Motor neuron (in vitro differentiated cells): ENCODE measurements at regions not wholly inside any gene's neighbourhood (a gene's known extent, or its start where the extent isn't known, plus 50 kb on each side); places are given as distances from the start of the nearest gene placed in this dataset.

Source experiments
- ATAC-seq, 8 experiments: fragments of 200-7000 bp; cut with Tn5 transposase; replicated peaks in 6 of 8; 2 replicates each; pipeline ENCODE4 v1.8.0; 2021; ENCODE audit warnings: mild to moderate bottlenecking in 8 of 8, moderate library complexity in 8 of 8
- H3K27ac ChIP-seq, 2 donors: fragments of 250-450 bp; sonication (Bioruptor Pico); 2 replicates each; pipeline ENCODE4 v1.9.0; 2021; ENCODE audit warnings: antibody characterized with exemption in 2 of 2, mild to moderate bottlenecking in 2 of 2, moderate library complexity in 1 of 2
- H3K4me1 ChIP-seq, 2 donors: fragments of 250-450 bp; sonication (Bioruptor Pico); replicated peaks in 1 of 2; 2 replicates each; pipeline ENCODE4 v1.6.1; 2021; ENCODE audit warnings: antibody characterized with exemption in 2 of 2, mild to moderate bottlenecking in 2 of 2, moderate library complexity in 1 of 2
- H3K4me3 ChIP-seq, 5 donors: fragments of 250-450 bp; sonication (Bioruptor Pico); 2 replicates each; pipeline ENCODE4 v1.9.0; 2021; ENCODE audit warnings: antibody characterized with exemption in 5 of 5, mild to moderate bottlenecking in 5 of 5, moderate library complexity in 4 of 5
- WGBS, 10 experiments: fragments of 450-650 bp; shearing (Covaris generic); methylation state at CpG; one replicate each; pipeline ENCODE4 v1.0.0; 2022; 5-methylcytosine and 5-hydroxymethylcytosine counted together
- in situ Hi-C, 9 experiments: fragments of 400-800 bp; cut with MboI; loops; one replicate each; pipeline ENCODE4 v1.15.0; 2021; ENCODE audit warnings: low sequenced_read_pairs in 9 of 9, low pct_unique_long_range_greater_than_20kb in 2 of 9; ENCODE audit not compliant: unreplicated experiment in 9 of 9

GRCh38 chr3:139870000-139870675, 64.8 kb upstream of the CLSTN2 start:
- in situ Hi-C loops: no loop called here

DNA sequence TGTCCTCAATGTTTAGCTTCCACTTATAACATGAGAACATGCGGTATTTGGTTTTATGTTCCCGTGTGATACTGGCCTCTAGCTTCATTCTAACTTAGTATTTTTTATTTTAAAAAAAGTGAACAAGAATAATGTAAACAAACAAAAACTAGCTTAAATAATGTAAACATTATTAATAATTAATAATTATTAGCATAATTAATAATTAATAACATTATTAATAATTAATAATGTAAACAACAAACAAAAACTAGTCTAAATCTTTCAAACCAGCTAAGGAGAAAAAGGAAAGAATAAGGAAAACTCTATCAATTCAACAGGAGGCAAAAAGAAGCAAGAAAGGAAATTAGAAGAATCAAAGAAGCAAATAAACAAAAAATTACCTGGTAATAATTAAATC, 66.2 kb upstream of the CLSTN2 start:
- 68 to 100% (median 95%) methylated on average over 2 of the region's 2 CpGs; no CpG with 5 or more reads in 1 of the 10 experiments for WGBS, 10 experiments

More at GRCh38 chr3:139870000-139870675, 64.8 kb upstream of the CLSTN2 start:
- no peak for ATAC-seq
- Histone ChIP-seq H3K27ac (no peak overlapping the region), H3K4me1 (no peaks in the 10 kb centered on the region), H3K4me3 (no peak overlapping the region)
- 0 to 100% (median 42%) methylated on average over 1 to 2 of the region's 2 CpGs; no CpG with 5 or more reads in 4 of the 10 experiments for WGBS, 10 experiments

GRCh38 chr3:139848660-139849059, 86.3 kb upstream of the CLSTN2 start:
- H3K27ac ChIP-seq: no peak overlapping the region
- no peak for ATAC-seq
- in situ Hi-C loops: no loop called here
- H3K4me3 ChIP-seq: no peak overlapping the region
- H3K4me1 ChIP-seq: no peaks in the 10 kb centered on the region
- 0 to 100% (median 27%) methylated on average over 1 to 3 of the region's 3 CpGs; no CpG with 5 or more reads in 4 of the 10 experiments for WGBS, 10 experiments

More for the DNA sequence above, 66.2 kb upstream of the CLSTN2 start:
- in situ Hi-C loops: no loop called here
- no peak overlapping the region for H3K4me3 ChIP-seq
- H3K4me1 ChIP-seq: no peaks in the 10 kb centered on the region
- no peak for ATAC-seq
- H3K27ac ChIP-seq: no peak overlapping the region

DNA sequence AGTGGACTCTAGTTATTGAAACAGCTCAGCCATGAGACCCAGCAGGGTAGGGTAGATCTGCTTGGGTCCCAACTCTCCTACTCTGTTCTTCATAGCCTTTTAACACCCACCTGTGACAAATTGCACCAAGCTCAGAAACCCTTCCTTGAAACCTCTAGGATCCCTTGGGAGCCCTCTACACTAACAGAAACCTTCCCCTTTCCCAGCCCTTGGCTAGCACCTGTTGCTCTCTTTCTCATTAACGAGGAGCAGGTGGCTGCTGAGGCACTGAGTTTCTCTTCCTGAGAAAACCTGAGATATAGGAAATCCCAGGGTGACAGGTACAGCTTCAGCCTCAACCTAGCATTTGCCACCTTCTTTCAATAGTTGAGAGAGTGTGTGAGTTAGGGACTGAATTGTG, 88.3 kb upstream of the CLSTN2 start:
- ATAC-seq: no peak
- in situ Hi-C loops: no loop called here
- no peaks in the 10 kb centered on the region for H3K4me1 ChIP-seq
- 0 to 71% (median 57%) methylated on average over 1 of the region's 1 CpG; no CpG with 5 or more reads in 7 of the 10 experiments for WGBS, 10 experiments
- H3K27ac ChIP-seq: no peak overlapping the region
- no peak overlapping the region for H3K4me3 ChIP-seq

DNA sequence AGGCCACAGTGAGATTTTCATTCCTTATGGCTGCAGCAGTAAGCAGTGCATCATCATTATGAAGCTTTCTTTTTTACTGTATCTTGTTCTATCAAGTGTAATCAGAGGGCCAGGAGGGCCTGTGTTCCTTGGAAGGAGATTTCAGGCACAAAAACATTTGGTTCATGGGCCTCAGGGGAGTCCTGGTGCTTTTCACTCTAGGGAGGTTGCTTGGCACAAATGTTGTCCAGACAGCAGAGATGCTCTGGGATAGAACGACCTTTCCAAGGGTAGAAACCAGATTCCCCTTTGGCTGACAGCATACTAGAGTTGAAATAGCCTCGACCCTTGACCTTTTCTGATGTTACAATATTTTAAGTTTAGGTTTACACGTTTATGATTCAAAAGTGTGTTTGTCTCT, 95.3 kb upstream of the CLSTN2 start:
- H3K27ac ChIP-seq: no peak overlapping the region
- peaks cover 0 to 5% of the 10 kb centered on the region in 2 donors for H3K4me1 ChIP-seq
- H3K4me3 ChIP-seq: no peak overlapping the region
- no peak for ATAC-seq
- WGBS, 10 experiments: 0 to 80% (median 20%) methylated on average over 1 to 3 of the region's 3 CpGs
- in situ Hi-C loops: no loop called here

- Histone ChIP-seq H3K4me3 (no peak overlapping the region), H3K4me1 (peaks cover 0 to 5% of the 10 kb centered on the region in 2 donors), H3K27ac (no peak overlapping the region)
- 0 to 100% (median 80%) methylated on average over 1 of the region's 1 CpG; no CpG with 5 or more reads in 5 of the 10 experiments for WGBS, 10 experiments
- ATAC-seq: no peak
- in situ Hi-C loops: no loop called here
Measured at GRCh38 chr3:139839014-139839413, 96.0 kb upstream of the CLSTN2 start.

GRCh38 chr3:139838269-139838957, 96.6 kb upstream of the CLSTN2 start:
- no peak overlapping the region for H3K27ac ChIP-seq

DNA sequence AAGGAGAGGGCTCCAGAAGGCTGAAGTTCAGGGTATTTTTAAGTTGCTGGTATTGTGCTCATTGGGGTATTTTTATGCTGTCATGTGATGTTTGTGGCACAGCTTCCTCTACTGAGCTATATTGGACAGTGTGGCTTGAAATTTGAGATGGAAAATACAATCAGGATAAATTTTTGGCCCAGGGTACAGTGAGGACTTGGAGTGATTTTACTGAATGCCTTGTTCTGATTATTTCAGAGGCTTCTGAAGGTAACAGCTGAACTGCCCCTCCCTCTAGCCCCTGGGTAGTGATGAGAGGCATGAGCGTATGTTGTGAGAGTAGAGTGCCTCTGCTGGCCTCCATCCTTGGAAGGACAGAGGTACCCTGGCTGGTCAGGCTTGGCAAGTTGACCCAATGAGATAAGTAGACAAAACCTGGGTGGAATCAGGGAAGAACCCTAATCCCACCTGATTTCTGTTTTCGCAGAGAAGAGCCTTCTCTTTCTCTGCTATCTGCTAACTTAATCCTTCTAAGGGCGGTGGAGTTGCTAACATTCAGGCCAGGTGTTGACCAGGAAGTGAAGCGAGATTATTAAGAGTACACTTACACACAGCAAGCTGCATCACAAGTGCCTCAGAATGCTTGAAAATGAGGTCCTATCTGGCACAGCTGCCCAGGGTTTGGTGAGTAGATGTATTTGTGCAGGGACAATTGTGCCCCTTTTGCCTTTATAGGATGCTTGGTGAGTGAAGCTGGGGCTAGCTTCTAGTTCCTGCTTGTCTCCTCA, 98.1 kb upstream of the CLSTN2 start:
- no peak overlapping the region for H3K27ac ChIP-seq
- peaks cover 0 to 5% of the 10 kb centered on the region in 2 donors for H3K4me1 ChIP-seq
- no peak for ATAC-seq
- 40 to 96% (median 82%) methylated on average over 1 to 4 of the region's 4 CpGs; no CpG with 5 or more reads in 5 of the 10 experiments for WGBS, 10 experiments
- no peak overlapping the region for H3K4me3 ChIP-seq
- in situ Hi-C loops: no loop called here

More at GRCh38 chr3:139838269-139838957, 96.6 kb upstream of the CLSTN2 start:
- no peak overlapping the region for H3K4me3 ChIP-seq
- H3K4me1 ChIP-seq: peaks cover 0 to 5% of the 10 kb centered on the region in 2 donors
- WGBS, 10 experiments: 0 to 84% (median 6%) methylated on average over 1 to 3 of the region's 3 CpGs; no CpG with 5 or more reads in 3 of the 10 experiments
- in situ Hi-C loops: no loop called here
- ATAC-seq: no peak

DNA sequence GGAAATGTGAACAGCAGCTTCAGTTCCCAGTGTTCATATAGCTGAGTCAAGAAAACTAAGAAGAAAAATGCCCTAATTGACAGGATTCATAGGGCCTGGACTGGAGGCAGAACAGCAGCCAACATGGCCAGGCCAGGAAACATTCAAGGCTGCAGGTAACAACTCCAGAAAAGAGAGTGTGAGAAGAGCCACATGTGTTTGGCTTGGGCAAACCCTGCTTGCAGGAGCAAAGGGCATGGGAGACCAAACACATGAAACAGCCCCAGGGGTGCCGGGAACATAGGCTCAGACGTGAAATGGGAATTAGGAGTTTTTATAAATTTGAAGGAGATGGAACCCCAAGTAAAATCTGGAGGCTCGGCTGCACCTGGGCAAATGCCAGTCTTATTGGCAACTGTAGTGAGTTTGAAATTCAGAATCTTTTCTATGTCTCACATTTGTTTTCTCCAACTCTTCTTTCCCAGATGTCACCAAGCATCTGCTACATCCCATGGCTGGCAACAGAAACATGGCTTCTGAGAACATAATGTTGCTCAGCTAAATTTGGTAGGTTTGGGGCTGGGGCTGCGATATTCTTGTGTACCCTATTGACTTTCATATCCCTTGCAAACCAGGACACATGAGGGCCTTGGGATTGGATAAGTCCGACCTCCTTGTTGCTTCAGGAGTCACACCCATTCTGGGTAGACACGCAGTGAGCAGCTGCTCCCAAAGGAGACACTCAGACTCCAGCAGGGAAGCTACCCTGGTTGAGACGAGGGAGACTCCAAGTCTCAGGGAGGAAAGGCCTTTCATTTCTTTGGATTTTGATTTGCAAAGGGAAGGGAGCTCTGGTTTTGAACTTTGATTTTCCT, 98.9 kb upstream of the CLSTN2 start:
- in situ Hi-C loops: no loop called here
- ATAC-seq: peak in 1 of 8 experiments; percentile 21
- whole genome bisulfite sequencing, 10 experiments: 0 to 93% (median 65%) methylated on average over 1 to 6 of the region's 7 CpGs; no CpG with 5 or more reads in 2 of the 10 experiments
- Histone ChIP-seq H3K4me3 (no peak overlapping the region), H3K27ac (no peak overlapping the region), H3K4me1 (peaks cover 0 to 5% of the 10 kb centered on the region in 2 donors)

- in situ Hi-C loops: no loop called here
- Histone ChIP-seq H3K4me3 (no peak overlapping the region), H3K27ac (no peak overlapping the region), H3K4me1 (peaks cover 0 to 5% of the 10 kb centered on the region in 2 donors)
- WGBS, 10 experiments: 30 to 100% (median 88%) methylated on average over 1 to 4 of the region's 4 CpGs; no CpG with 5 or more reads in 2 of the 10 experiments
- no peak for ATAC-seq
Measured at GRCh38 chr3:139832998-139833397, 102.0 kb upstream of the CLSTN2 start.

DNA sequence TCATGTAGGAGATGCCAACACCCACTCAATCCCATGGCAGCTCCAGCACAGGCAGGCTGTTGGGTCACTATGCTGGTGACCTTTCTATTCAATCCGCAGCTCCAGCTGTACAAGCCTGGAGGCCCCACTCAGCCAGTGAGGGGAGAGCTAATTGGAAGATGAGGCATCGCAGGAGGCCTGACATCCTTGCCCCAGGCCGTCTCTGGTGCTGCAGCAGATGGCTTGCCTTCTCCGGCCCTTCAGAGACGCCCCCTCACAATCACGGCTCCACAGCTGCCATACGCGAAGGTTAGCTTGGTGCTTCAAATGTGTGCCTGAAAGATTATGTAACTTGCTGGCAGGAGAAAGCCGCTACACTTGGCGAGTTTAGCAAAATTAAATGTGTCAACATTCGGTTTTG, 104.2 kb upstream of the CLSTN2 start:
- in situ Hi-C loops: no loop called here
- 0 to 81% (median 50%) methylated on average over 2 to 10 of the region's 11 CpGs; no CpG with 5 or more reads in 2 of the 10 experiments for whole genome bisulfite sequencing, 10 experiments
- peak in 6 of 8 experiments; percentile 61 to 90 (median 76) for ATAC-seq

DNA sequence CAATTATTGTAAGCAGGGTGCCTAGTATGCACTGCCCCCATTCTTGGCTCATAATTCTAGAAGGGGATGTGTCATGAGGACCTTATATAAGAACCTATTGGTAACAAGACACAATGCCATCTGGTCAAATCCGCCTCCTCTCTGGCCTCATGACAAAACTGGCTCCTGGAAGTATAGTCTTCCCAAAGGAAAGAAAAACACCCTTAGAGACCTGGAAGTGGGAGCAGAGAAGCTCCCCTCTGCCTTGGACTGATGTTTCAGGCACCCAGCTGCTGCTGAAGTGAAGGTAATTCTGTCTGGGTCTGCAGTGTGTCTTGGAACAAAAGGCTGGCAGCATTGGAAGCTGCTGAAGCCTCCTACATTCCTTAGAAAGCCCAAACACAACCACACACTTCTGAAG, 107.2 kb upstream of the CLSTN2 start:
- H3K27ac ChIP-seq: no peak overlapping the region
- no peak overlapping the region for H3K4me3 ChIP-seq
- 0 to 86% (median 65%) methylated on average over 1 of the region's 1 CpG; no CpG with 5 or more reads in 4 of the 10 experiments for WGBS, 10 experiments
- ATAC-seq: no peak
- in situ Hi-C loops: no loop called here
- H3K4me1 ChIP-seq: peaks cover 0 to 5% of the 10 kb centered on the region in 2 donors

More for the DNA sequence above, 104.2 kb upstream of the CLSTN2 start:
- no peak overlapping the region for H3K27ac ChIP-seq
- peaks cover 0 to 5% of the 10 kb centered on the region in 2 donors for H3K4me1 ChIP-seq
- H3K4me3 ChIP-seq: no peak overlapping the region
